Naive thymus-derived CD4-positive, alpha-beta T cell (primary cell): ENCODE measurements at regions not wholly inside any gene's neighbourhood (a gene's known extent, or its start where the extent isn't known, plus 50 kb on each side); places are given as distances from the start of the nearest gene placed in this dataset.
"Not testable (repeated sequence)": the region's sequence is repeated elsewhere in the genome, so short reads cannot be mapped to it uniquely, and the experiment has no call there.

ENCODE experiments used
- ATAC-seq: fragments of 150-1000 bp; cut with Tn5 transposase; 2 replicates; pipeline ENCODE4 v1.10.0; 2021; ENCODE audit warnings: mild to moderate bottlenecking, moderate library complexity
- CTCF ChIA-PET: fragments of 350-600 bp; sonication (Branson Sonifier 250); formaldehyde crosslinking; loops from one replicate; lab custom pipeline; 2021; ENCODE audit warnings: antibody characterized with exemption; lab: Charles Lee
- POLR2A ChIA-PET: fragments of 350-600 bp; sonication (Branson Sonifier 250); formaldehyde crosslinking; loops from one replicate; lab custom pipeline; 2021; ENCODE audit warnings: antibody characterized with exemption, inconsistent platforms; lab: Charles Lee
- DNase-seq, 9 donors: peaks; one replicate each; pipeline versions ENCODE4 v3.0.0 to v3.0.0-alpha.2; 2020 to 2022; ENCODE audit warnings: mixed read lengths in 1 of 9
- H3K27ac ChIP-seq: one replicate; pipeline ENCODE4 v1.7.0; 2013; ENCODE audit warnings: mild to moderate bottlenecking, low read depth, low read length, moderate library complexity
- H3K27me3 ChIP-seq, 2 donors: one replicate each; pipeline ENCODE4 v1.7.0; 2013; ENCODE audit warnings: low read length in 2 of 2, mild to moderate bottlenecking in 2 of 2, moderate library complexity in 2 of 2; ENCODE audit not compliant: control insufficient read depth in 2 of 2, insufficient read depth in 2 of 2
- H3K36me3 ChIP-seq, 3 experiments: 1 replicate in 2 of 3; 2 replicates in 1 of 3; pipeline ENCODE4 v1.7.0; 2013; ENCODE audit warnings: low read length in 3 of 3, mild to moderate bottlenecking in 3 of 3, moderate library complexity in 1 of 3; ENCODE audit not compliant: insufficient read depth in 3 of 3, control insufficient read depth in 2 of 3
- H3K4me1 ChIP-seq, 2 donors: one replicate each; pipeline ENCODE4 v1.7.0; 2013; ENCODE audit warnings: low read length in 2 of 2, mild to moderate bottlenecking in 2 of 2, moderate library complexity in 1 of 2; ENCODE audit not compliant: control insufficient read depth in 2 of 2, insufficient read depth in 2 of 2
- H3K4me3 ChIP-seq: 2 replicates; pipeline ENCODE4 v1.7.0; 2013; ENCODE audit warnings: mild to moderate bottlenecking, low read length
- H3K9me3 ChIP-seq, 3 experiments: 1 replicate in 2 of 3; 2 replicates in 1 of 3; pipeline ENCODE4 v1.7.0; 2013; ENCODE audit warnings: low read length in 3 of 3; ENCODE audit not compliant: control insufficient read depth in 2 of 3
- H3K27ac Mint-ChIP-seq, 9 donors: one replicate each; pipeline ENCODE4 v1.8.0; 2020 to 2022; ENCODE audit warnings: mixed read lengths in 9 of 9, mild to moderate bottlenecking in 8 of 9, moderate library complexity in 5 of 9, inconsistent platforms in 2 of 9
- H3K27me3 Mint-ChIP-seq, 5 donors: one replicate each; pipeline ENCODE4 v1.8.0; 2021 to 2022; ENCODE audit warnings: mixed read lengths in 5 of 5, mild to moderate bottlenecking in 1 of 5
- H3K36me3 Mint-ChIP-seq, 5 donors: one replicate each; pipeline ENCODE4 v1.8.0; 2020 to 2022; ENCODE audit warnings: mixed read lengths in 5 of 5, mild to moderate bottlenecking in 3 of 5, inconsistent platforms in 1 of 5
- H3K4me1 Mint-ChIP-seq, 7 donors: one replicate each; pipeline ENCODE4 v1.8.0; 2020 to 2022; ENCODE audit warnings: mixed read lengths in 7 of 7, mild to moderate bottlenecking in 3 of 7, inconsistent platforms in 1 of 7
- H3K4me3 Mint-ChIP-seq, 10 donors: one replicate each; pipeline ENCODE4 v1.8.0; 2020 to 2022; ENCODE audit warnings: mild to moderate bottlenecking in 10 of 10, mixed read lengths in 10 of 10, moderate library complexity in 6 of 10, inconsistent platforms in 2 of 10
- H3K9me3 Mint-ChIP-seq, 11 donors: one replicate each; pipeline ENCODE4 v1.8.0; 2020 to 2022; ENCODE audit warnings: mixed read lengths in 11 of 11, mild to moderate bottlenecking in 4 of 11, inconsistent platforms in 1 of 11, moderate library complexity in 1 of 11
- intact Hi-C, 2 donors: fragments of 100-400 bp; cut with micrococcal nuclease; formaldehyde crosslinking; loops; one replicate each; pipeline ENCODE4 v1.15.1; 2023

DNA sequence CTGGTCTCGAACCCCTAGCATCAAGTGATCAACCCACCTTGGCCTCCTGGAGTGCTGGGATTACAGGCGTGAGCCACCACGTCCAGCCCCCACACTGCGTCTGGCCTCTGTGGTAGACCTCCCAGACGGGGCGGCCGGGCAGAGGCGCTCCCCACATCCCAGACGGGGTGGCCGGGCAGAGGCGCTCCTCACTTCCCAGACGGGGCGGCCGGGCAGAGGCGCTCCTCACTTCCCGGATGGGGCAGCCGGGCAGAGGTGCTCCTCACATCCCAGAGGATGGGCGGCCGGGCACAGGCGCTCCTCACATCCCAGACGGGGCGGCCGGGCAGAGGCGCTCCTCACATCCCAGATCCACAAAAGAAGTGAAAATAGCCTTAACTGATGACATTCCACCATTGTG is 1891.0 kb upstream of the CDH9 start:
- H3K36me3 ChIP-seq, H3K27me3 Mint-ChIP-seq, intact Hi-C loops, H3K27me3 ChIP-seq, H3K36me3 Mint-ChIP-seq, H3K4me1 Mint-ChIP-seq, CTCF ChIA-PET, H3K4me3 ChIP-seq, POLR2A ChIA-PET, H3K27ac Mint-ChIP-seq, H3K9me3 ChIP-seq, H3K4me3 Mint-ChIP-seq, ATAC-seq, H3K4me1 ChIP-seq, DNase-seq, H3K27ac ChIP-seq: not testable (repeated sequence)
- H3K9me3 Mint-ChIP-seq, result peaks cover 6 to 34% (median 12%) of the 10 kb centered on the region in 11 donors

DNA sequence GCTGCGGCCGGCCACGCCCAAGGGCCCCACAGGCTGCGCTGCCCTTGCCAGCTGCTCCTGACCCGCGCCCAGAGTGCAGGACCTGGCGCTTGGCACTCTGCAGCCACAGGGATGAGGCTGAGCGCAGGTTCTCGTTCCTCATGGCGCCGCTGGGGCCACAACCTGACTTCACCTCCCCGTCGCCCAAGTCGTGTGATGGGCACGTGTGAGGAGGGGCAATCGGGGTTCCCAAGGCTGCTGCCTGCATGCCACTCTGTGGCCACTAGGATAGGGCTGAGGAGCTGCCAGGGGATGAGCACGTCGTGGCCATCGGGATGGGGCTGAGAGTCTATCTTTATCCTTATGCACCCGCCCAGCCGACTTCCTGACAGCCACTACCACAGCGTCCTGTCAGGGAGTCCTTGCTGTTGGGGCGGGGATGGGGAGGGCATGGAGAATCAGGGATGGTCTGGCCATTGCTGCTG is 1890.0 kb upstream of the CDH9 start:
- H3K4me1 ChIP-seq, H3K9me3 ChIP-seq, H3K4me1 Mint-ChIP-seq, H3K36me3 Mint-ChIP-seq, CTCF ChIA-PET, H3K4me3 ChIP-seq, H3K36me3 ChIP-seq, H3K4me3 Mint-ChIP-seq, POLR2A ChIA-PET, ATAC-seq, H3K27me3 Mint-ChIP-seq, DNase-seq, H3K27me3 ChIP-seq, intact Hi-C loops, H3K27ac ChIP-seq, H3K27ac Mint-ChIP-seq: not testable (repeated sequence)
- peaks cover 6 to 34% (median 12%) of the 10 kb centered on the region in 11 donors for H3K9me3 Mint-ChIP-seq

DNA sequence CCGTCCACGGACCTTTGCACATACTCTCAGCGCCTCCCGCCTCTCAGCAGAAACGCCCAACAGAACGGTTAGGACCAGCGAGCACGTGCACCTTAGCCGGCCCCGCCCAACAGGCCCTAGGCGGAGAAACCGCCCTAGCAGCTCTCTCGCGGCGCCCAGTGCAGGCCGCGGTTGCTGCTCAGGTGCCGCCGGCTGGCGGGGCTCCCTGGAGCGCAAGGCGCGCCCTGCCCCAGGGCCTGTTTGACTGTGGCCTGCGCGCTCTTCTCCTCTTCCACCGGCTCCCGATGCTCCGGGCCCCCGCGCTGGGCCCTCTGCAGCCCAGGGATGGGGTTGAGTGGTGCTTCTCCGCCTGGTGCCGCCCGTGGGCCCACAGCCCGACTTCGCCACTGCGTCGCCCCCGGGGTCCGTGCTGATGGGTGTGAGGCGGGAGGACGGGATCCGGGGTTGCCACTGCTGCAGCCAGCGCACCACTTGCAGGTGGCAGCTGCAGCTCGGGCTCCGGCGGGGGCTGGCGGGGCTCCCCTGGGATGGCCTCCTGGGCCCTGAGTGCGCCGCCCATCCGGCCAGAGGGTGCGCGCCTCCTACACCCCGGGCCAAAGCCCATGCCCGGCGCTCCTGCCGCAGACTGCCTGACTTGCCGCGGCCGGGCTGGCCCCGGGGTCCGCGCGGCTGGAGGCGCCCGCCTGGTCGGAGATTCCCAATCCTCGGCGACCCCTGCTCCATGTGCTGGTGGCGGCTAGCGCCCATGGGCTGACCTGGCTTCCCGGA is 1889.4 kb upstream of the CDH9 start:
- H3K4me3 Mint-ChIP-seq, result no peak overlapping the region
- ChIA-PET POLR2A (no interaction called here), CTCF (no interaction called here)
- no peaks in the 10 kb centered on the region for H3K36me3 ChIP-seq
- no peaks in the 10 kb centered on the region for H3K9me3 ChIP-seq
- no peak overlapping the region for H3K27ac ChIP-seq
- no peaks in the 10 kb centered on the region for H3K4me1 ChIP-seq
- no peak for DNase-seq
- H3K27ac Mint-ChIP-seq, result no peak overlapping the region
- intact Hi-C loops, result no loop called here
- H3K36me3 Mint-ChIP-seq, result peaks cover 0 to 4% (median 0%) of the 10 kb centered on the region in 5 donors
- no peaks in the 10 kb centered on the region for H3K4me1 Mint-ChIP-seq
- H3K9me3 Mint-ChIP-seq, result peaks cover 6 to 34% (median 13%) of the 10 kb centered on the region in 11 donors
- H3K27me3 ChIP-seq, result no peaks in the 10 kb centered on the region
- no peaks in the 10 kb centered on the region for H3K27me3 Mint-ChIP-seq
- ATAC-seq, result no peak
- H3K4me3 ChIP-seq, result no peak overlapping the region

DNA sequence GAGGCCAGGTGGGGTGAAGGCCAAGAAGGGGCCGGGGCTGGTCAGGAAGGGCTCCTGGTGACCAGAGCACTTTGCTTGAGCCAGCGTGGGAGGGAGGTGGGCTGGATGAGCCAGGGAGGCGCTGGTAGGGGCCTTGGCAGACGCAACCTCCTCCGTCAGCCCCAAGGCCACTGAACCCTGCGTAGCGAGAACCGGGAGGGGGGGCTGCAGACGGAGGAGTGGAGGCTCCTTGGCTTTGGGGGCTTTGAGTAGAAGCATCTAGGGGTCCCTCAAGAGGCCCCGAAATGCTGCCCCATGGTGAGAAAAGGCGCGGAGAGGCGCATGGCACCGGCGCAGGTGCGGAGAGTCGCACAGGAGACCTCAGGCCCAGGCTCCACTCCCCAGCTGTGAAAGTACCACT is 1888.0 kb upstream of the CDH9 start:
- Histone ChIP-seq H3K27me3 (no peaks in the 10 kb centered on the region), H3K4me3 (no peak overlapping the region), H3K36me3 (no peaks in the 10 kb centered on the region), H3K9me3 (no peaks in the 10 kb centered on the region), H3K4me1 (no peaks in the 10 kb centered on the region), H3K27ac (no peak overlapping the region)
- ChIA-PET CTCF (no interaction called here), POLR2A (no interaction called here)
- Mint-ChIP-seq H3K9me3 (peaks cover 3 to 34% (median 13%) of the 10 kb centered on the region in 11 donors), H3K4me3 (no peak overlapping the region), H3K36me3 (peaks cover 0 to 4% (median 0%) of the 10 kb centered on the region in 5 donors), H3K27ac (no peak overlapping the region), H3K4me1 (no peaks in the 10 kb centered on the region), H3K27me3 (no peaks in the 10 kb centered on the region)
- intact Hi-C loops, result no loop called here
- no peak for DNase-seq
- no peak for ATAC-seq

DNA sequence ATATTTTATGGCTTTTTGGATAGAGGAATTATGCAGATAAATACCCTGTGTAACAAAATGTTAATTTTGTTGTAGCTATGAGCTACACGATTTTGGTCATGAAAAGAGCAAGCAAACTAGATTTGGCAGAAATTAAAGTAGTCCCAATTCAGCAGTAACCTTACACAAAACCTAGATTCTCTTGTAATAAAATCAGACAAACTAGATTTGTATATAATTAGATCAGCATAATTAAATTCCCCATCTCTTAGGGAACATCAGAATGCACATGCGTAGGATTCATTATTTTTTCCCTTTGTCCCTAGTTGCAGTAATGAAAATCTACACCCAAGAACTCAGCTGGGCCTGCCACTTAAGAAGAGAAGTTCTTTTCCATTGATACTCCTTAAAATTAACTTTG is 1879.2 kb upstream of the CDH9 start:
- peaks cover 0 to 2% (median 0%) of the 10 kb centered on the region in 7 donors for H3K4me1 Mint-ChIP-seq
- intact Hi-C loops, result no loop called here
- ATAC-seq (no peak), DNase-seq (no peak)
- Histone ChIP-seq H3K4me1 (no peaks in the 10 kb centered on the region), H3K9me3 (no peaks in the 10 kb centered on the region), H3K4me3 (no peak overlapping the region), H3K27ac (no peak overlapping the region), H3K27me3 (no peaks in the 10 kb centered on the region), H3K36me3 (no peaks in the 10 kb centered on the region)
- H3K27ac Mint-ChIP-seq, result no peak overlapping the region
- H3K36me3 Mint-ChIP-seq, result no peaks in the 10 kb centered on the region
- H3K27me3 Mint-ChIP-seq, result no peaks in the 10 kb centered on the region
- H3K4me3 Mint-ChIP-seq, result no peak overlapping the region
- POLR2A ChIA-PET, result no interaction called here
- CTCF ChIA-PET, result no interaction called here
- peaks cover 0 to 27% (median 5%) of the 10 kb centered on the region in 11 donors for H3K9me3 Mint-ChIP-seq

DNA sequence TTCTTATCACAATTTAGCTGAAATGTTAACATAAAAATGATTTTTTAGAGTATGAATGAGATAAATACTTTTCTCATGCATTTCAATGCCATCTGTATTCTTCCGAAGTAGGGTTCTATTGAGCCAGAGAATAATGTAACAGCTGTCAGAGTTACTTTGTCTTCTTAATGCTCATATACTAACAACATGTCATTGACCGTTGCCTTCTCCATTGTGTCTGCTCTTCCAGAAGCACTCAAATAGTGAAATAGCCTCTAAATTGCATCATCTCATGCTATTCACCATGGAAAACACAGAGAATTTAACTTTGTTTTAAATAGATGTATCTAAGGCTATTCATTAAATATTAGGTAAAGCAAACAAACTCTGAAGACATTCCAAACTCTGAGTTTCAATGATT is 1875.9 kb upstream of the CDH9 start:
- ATAC-seq (no peak), DNase-seq (no peak)
- Histone ChIP-seq H3K4me1 (no peaks in the 10 kb centered on the region), H3K27ac (no peak overlapping the region), H3K36me3 (no peaks in the 10 kb centered on the region), H3K27me3 (no peaks in the 10 kb centered on the region), H3K4me3 (no peak overlapping the region), H3K9me3 (no peaks in the 10 kb centered on the region)
- POLR2A ChIA-PET, result no interaction called here
- Mint-ChIP-seq H3K9me3 (peaks cover 0 to 28% (median 8%) of the 10 kb centered on the region in 11 donors), H3K4me3 (no peak overlapping the region), H3K36me3 (no peaks in the 10 kb centered on the region), H3K4me1 (peaks cover 0 to 2% (median 0%) of the 10 kb centered on the region in 7 donors), H3K27me3 (no peaks in the 10 kb centered on the region), H3K27ac (no peak overlapping the region)
- intact Hi-C loops, result no loop called here
- CTCF ChIA-PET, result no interaction called here

DNA sequence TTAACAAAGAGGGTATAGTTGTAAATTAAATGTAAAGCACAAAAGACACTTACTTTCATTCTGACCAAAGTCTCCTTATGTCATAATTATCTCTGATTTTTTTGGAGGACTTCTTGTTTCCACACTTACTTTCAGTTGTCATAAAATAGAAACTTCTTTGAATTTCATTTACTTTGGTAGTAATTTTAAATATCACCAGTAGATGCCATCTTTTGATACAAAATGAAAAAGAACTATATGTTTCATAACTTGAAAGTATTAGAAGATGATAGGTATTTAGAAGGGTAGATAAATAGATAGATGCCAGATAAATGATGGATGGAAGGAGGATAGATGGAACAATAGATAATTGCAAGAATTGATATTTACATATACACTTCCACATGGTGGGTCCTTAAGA is 1865.3 kb upstream of the CDH9 start:
- Mint-ChIP-seq H3K9me3 (peaks cover 0 to 28% (median 5%) of the 10 kb centered on the region in 11 donors), H3K4me3 (no peak overlapping the region), H3K27me3 (no peaks in the 10 kb centered on the region), H3K36me3 (no peaks in the 10 kb centered on the region), H3K4me1 (no peaks in the 10 kb centered on the region), H3K27ac (no peak overlapping the region)
- H3K27ac ChIP-seq, result no peak overlapping the region
- ChIA-PET CTCF (no interaction called here), POLR2A (no interaction called here)
- no peaks in the 10 kb centered on the region for H3K36me3 ChIP-seq
- no peak overlapping the region for H3K4me3 ChIP-seq
- DNase-seq, result no peak
- no peaks in the 10 kb centered on the region for H3K27me3 ChIP-seq
- no peaks in the 10 kb centered on the region for H3K4me1 ChIP-seq
- no peaks in the 10 kb centered on the region for H3K9me3 ChIP-seq
- ATAC-seq, result no peak
- intact Hi-C loops, result no loop called here
